HG03097 (cell line): ENCODE measurements at regions not wholly inside any gene's neighbourhood (a gene's known extent, or its start where the extent isn't known, plus 50 kb on each side); places are given as distances from the start of the nearest gene placed in this dataset.
"Not testable (repeated sequence)": the region's sequence is repeated elsewhere in the genome, so short reads cannot be mapped to it uniquely, and the experiment has no call there.

Experiments
- ATAC-seq: cut with Tn5 transposase; IDR thresholded peaks from one replicate; pipeline ENCODE4 v1.9.1; 2021; ENCODE audit not compliant: unreplicated experiment, low FRiP score

GRCh38 chr5:125470280-125470902 lies 724.0 kb upstream of the ZNF608 start:
- ATAC-seq, result no peak

DNA sequence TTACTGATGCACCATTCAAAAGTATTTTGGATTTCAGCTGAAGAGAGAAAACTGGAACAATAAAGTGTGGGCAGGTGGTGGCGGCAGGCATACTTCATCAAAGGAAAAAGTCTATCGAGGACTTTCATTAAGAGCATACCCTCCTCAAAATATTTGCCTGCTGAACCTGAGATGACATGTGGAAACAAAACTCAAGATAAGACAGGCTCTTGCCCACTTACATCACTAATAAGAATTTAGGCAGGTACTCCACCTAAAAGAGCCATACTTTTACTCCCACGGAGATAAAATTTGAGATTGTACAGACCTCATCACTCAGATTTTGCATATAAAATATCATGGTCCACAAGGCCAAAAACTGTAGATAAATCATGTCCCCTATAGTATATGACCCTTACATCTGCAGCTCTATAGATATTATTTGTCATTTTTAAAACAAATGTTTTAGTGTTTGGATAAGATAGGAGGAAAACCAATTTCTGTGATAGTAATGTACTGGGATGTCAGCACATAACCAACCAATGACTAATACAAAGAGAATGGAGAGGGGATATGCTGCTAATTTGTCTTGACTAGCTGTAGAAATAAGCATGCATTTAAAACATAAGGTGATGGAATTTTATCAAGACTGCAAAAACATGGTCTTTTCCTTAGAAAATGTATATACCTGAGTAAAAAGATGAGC lies 730.6 kb upstream of the ZNF608 start:
- no peak for ATAC-seq

DNA sequence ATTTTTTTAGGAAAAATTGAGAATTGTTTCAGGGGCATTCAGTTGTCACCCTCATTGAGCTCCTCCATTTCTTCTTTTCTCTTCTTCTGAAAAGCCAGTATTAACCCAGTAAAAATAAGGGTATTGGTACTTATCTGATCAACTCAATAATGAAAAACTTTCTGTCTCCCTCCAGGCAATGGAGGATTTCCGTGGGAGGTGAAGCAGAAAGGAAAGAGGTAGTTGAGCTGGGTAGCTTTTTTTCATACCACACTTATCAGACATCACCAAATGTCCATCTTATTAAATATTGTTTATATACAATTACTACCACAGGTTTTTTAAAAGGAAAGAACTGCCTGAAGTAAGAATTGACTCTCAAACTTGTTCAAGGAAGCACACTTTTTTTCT lies 731.1 kb upstream of the ZNF608 start:
- ATAC-seq, result no peak

DNA sequence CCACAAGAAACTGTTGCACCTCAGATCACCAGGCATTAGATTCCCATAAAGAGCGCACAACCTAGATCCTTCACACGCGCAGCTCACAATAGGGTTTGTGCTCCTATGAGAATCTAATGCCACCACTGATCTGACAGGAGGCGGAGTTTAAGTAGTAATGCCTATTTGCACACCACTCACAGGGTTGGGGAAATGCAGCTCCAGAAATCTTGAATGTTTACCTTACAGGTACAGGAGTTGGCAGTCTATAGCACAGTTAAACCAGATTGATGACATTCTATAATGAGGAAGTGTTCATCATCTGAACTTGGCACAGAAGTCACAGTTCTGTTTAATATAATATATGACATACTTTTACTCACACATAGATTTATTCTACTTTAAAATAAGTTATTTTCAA lies 732.2 kb upstream of the ZNF608 start:
- no peak for ATAC-seq

- ATAC-seq, result no peak
Measured at GRCh38 chr5:125480911-125481310, 734.5 kb upstream of the ZNF608 start.

GRCh38 chr5:125481506-125482465 lies 735.3 kb upstream of the ZNF608 start:
- ATAC-seq, result no peak

GRCh38 chr5:125483609-125484008 lies 737.2 kb upstream of the ZNF608 start:
- ATAC-seq, result no peak

- ATAC-seq, result no peak
Measured at GRCh38 chr5:125484272-125484741, 737.9 kb upstream of the ZNF608 start.

GRCh38 chr5:125484742-125485641 lies 738.6 kb upstream of the ZNF608 start:
- no peak for ATAC-seq

DNA sequence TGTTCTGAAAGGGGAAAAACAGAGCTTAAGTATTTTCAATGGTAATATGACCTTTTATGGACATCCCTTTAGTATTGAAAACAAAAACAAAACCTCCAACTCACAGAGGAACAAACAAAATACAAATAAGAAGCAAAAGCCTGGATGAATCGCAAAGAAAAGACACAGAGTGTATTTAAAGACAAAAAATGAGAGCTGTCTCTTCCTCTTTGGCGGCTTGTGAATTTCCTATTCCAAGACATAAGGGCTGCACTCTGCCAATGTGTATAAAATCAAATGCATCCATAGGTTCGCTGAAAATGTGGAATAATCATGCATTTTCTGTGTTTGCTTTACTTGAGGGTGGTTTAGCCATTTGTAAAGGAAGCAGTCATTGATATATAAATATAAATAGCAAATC lies 739.3 kb upstream of the ZNF608 start:
- no peak for ATAC-seq

- no peak for ATAC-seq
Measured at GRCh38 chr5:125486634-125487033, 740.2 kb upstream of the ZNF608 start.

GRCh38 chr5:125487231-125487630 lies 740.8 kb upstream of the ZNF608 start:
- ATAC-seq, result no peak

DNA sequence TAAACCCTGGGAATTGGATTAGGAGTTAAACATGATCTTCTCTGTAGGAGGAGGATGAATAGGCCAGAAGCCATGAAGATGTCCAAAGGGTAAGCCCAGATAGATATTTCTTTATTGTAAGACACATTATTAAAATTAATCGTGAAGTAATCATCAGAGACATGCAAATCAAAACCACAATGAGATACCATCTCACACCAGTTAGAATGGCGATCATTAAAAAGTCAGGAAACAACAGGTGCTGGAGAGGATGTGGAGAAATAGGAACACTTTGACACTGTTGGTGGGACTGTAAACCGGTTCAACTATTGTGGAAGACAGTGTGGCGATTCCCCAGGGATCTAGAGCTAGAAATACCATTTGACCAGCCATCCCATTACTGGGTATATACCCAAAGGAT lies 741.2 kb upstream of the ZNF608 start:
- not testable (repeated sequence) for ATAC-seq

DNA sequence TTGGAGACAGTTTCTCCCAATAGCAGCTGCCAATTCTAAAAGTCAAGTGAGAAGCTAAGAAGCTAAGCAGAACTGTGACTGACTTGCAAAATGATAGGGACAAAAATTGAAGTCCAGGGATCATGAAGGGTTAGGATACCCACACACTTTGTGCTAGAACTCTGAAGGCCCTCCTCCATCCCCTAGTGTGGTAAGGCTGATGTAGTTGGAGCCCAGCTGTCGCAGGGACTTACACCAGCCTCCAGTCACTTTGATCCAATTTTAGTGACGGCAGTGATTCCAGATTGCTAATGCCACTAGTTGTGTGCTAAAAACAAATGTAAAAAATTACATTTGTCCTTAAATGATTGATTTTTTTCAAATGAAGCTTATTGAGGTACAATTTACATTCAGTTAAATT lies 742.7 kb upstream of the ZNF608 start:
- ATAC-seq, result no peak

- no peak for ATAC-seq
Measured at GRCh38 chr5:125491986-125492492, 745.6 kb upstream of the ZNF608 start.

DNA sequence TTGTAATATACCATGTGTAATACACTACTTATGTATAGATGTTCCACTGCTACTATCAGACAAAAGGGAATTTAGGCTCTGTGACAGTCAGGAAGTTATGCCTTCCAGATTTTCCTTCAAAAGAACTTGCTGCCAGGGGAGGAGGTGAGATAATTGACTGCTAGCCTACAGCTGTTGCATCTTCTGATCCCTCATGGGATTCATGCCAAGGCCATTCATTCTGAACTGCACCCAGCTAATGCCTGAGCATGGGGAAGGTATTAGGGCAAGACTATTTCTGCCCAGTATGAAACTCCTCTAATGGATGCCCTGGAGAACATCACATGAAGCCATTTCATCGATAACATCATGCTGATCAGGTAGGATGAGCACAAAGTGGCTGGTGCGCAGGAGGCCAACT lies 746.5 kb upstream of the ZNF608 start:
- ATAC-seq, result no peak

DNA sequence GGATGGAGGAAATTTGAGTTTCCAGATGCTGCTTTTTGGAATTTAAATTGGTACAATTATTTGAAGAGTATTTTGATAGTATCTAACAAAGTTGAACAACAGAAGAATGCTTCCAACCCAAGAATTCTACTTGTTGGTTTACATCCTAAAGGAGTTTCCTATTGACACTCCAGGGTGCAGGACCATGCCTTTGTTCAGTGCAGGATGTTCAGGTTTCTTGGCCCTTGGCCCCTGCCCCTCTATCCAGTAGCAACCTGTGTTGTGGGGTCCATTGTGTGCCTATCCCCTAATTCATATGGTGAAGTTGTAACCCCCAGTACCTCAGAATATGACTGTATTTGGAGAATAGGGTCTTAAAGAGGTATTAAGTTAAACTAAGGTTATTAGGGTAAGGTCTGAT lies 750.0 kb upstream of the ZNF608 start:
- no peak for ATAC-seq

GRCh38 chr5:125497651-125498050 lies 751.2 kb upstream of the ZNF608 start:
- ATAC-seq, result no peak

GRCh38 chr5:125499636-125500332 lies 753.3 kb upstream of the ZNF608 start:
- ATAC-seq, result no peak
